ENCODE measurements at regions not wholly inside any gene's neighbourhood (a gene's known extent, or its start where the extent isn't known, plus 50 kb on each side); places are given as distances from the start of the nearest gene placed in this dataset.

- DNase-seq: no peak
Observed at GRCh38 chr16:52092126-52092525, 454.8 kb downstream of the TOX3 start.

- DNase-seq: no peak
Observed at GRCh38 chr16:52090080-52090479, 456.9 kb downstream of the TOX3 start.

GRCh38 chr16:52089476-52089875 lies 457.5 kb downstream of the TOX3 start:
- no peak for DNase-seq

- no peak for DNase-seq
Observed at GRCh38 chr16:52086901-52087300, 460.0 kb downstream of the TOX3 start.

GRCh38 chr16:52078716-52079655 lies 468.0 kb downstream of the TOX3 start:
- no peak for DNase-seq

- DNase-seq: no peak
Observed at GRCh38 chr16:52077607-52078006, 469.3 kb downstream of the TOX3 start.

GRCh38 chr16:52076801-52077201 lies 470.1 kb downstream of the TOX3 start:
- no peak for DNase-seq

GRCh38 chr16:52076332-52076731 lies 470.6 kb downstream of the TOX3 start:
- DNase-seq: no peak

- no peak for DNase-seq
Observed at GRCh38 chr16:52074133-52074532, 472.8 kb downstream of the TOX3 start.

GRCh38 chr16:52073024-52073423 lies 473.9 kb downstream of the TOX3 start:
- DNase-seq: no peak

GRCh38 chr16:52071101-52071500 lies 475.8 kb downstream of the TOX3 start:
- DNase-seq: no peak

- no peak for DNase-seq
Observed at GRCh38 chr16:52070341-52071057, 476.4 kb downstream of the TOX3 start.

- no peak for DNase-seq
Observed at GRCh38 chr16:52069866-52070265, 477.1 kb downstream of the TOX3 start.

GRCh38 chr16:52068447-52069074 lies 478.4 kb downstream of the TOX3 start:
- DNase-seq: no peak

- DNase-seq: no peak
Observed at GRCh38 chr16:52066962-52067361, 480.0 kb downstream of the TOX3 start.

GRCh38 chr16:52056259-52056658 lies 490.7 kb downstream of the TOX3 start:
- no peak for DNase-seq

- no peak for DNase-seq
Observed at GRCh38 chr16:52055381-52055780, 491.6 kb downstream of the TOX3 start.

GRCh38 chr16:52054326-52054725 lies 492.6 kb downstream of the TOX3 start:
- DNase-seq: no peak

- no peak for DNase-seq
Observed at GRCh38 chr16:52052818-52053217, 494.1 kb downstream of the TOX3 start.

- no peak for DNase-seq
Observed at GRCh38 chr16:52051414-52052172, 495.4 kb downstream of the TOX3 start.

- DNase-seq: no peak
Observed at GRCh38 chr16:52050418-52050817, 496.5 kb downstream of the TOX3 start.

GRCh38 chr16:52035436-52035835 lies 511.5 kb downstream of the TOX3 start:
- DNase-seq: no peak

GRCh38 chr16:52034830-52035229 lies 512.1 kb downstream of the TOX3 start:
- DNase-seq: no peak

All from stimulated activated CD4-positive, alpha-beta T cell treated with anti-CD3 and anti-CD28 coated beads, Interleukin-4, amount 100 ng/mL, for 24 hours (primary cell).